NT2/D1 (cell line): ENCODE measurements at regions not wholly inside any gene's neighbourhood (a gene's known extent, or its start where the extent isn't known, plus 50 kb on each side); places are given as distances from the start of the nearest gene placed in this dataset.

Experiments used
- SUZ12 ChIP-seq: IDR thresholded peaks from 2 replicates; pipeline ENCODE4 v1.6.1; 2011; ENCODE audit not compliant: insufficient read length, insufficient read depth; ENCODE audit errors: extremely low read depth
- YY1 ChIP-seq: IDR thresholded peaks from 2 replicates; pipeline ENCODE4 v1.6.1; 2011; ENCODE audit not compliant: insufficient read length, insufficient read depth

GRCh38 chr15:31510057-31510456 is 183.4 kb downstream of the KLF13 start:
- TF ChIP-seq SUZ12 (no peak), YY1 (no peak)
